Stomach (tissue), 8 donors: ENCODE measurements at regions not wholly inside any gene's neighbourhood (a gene's known extent, or its start where the extent isn't known, plus 50 kb on each side); places are given as distances from the start of the nearest gene placed in this dataset.
A peak's percentile ranks its signal among the peaks of the same experiment; 100 is the strongest.

Experiments used
- DNase-seq, 2 donors: peaks; one replicate each; pipeline versions ENCODE4 v3.0.0 to v3.0.0-alpha.2; 2013 to 2019
- H3K27ac ChIP-seq, 5 donors: fragments of 200-600 bp in 4 of 5; sonication (generic) in 4 of 5; one replicate each; pipeline ENCODE4 v1.5.1; 2013 to 2019; ENCODE audit warnings: mild to moderate bottlenecking in 1 of 5, moderate library complexity in 1 of 5
- H3K27me3 ChIP-seq, 3 donors: fragments of 200-600 bp; sonication (generic); one replicate each; pipeline ENCODE4 v1.5.1; 2017 to 2019; ENCODE audit warnings: mixed run types in 1 of 3
- H3K36me3 ChIP-seq, 4 donors: fragments of 200-600 bp; sonication (generic); 1 replicate in 3 of 4; 2 replicates in 1 of 4; pipeline ENCODE4 v1.5.1; 2016 to 2019
- H3K4me1 ChIP-seq, 4 donors: fragments of 200-600 bp; sonication (generic); one replicate each; pipeline ENCODE4 v1.5.1; 2016 to 2019
- H3K4me3 ChIP-seq, 4 donors: fragments of 200-600 bp; sonication (generic) in 3 of 4; one replicate each; pipeline ENCODE4 v1.5.1; 2016 to 2019; ENCODE audit warnings: mild to moderate bottlenecking in 1 of 4
- H3K9me3 ChIP-seq, 4 donors: fragments of 200-600 bp; sonication (generic); one replicate each; pipeline ENCODE4 v1.5.1; 2016 to 2019
- EP300 ChIP-seq: sonication (generic); formaldehyde crosslinking; IDR thresholded peaks from one replicate; pipeline ENCODE4 v1.6.1; 2017; ENCODE audit warnings: antibody characterized with exemption
- POLR2A ChIP-seq, 4 donors: fragments of 450-650 bp; IDR thresholded peaks; one replicate each; pipeline ENCODE4 v1.6.1; 2016; ENCODE audit warnings: antibody characterized with exemption in 4 of 4, control low read depth in 2 of 4, mild to moderate bottlenecking in 1 of 4, moderate library complexity in 1 of 4
- POLR2AphosphoS5 ChIP-seq, 3 donors: sonication (generic); formaldehyde crosslinking; IDR thresholded peaks; one replicate each; pipeline ENCODE4 v1.6.1; 2016; ENCODE audit warnings: antibody characterized with exemption in 3 of 3
- WGBS, 5 donors: extraction: QIAGEN DNeasy Blood & Tissue Kit in 3 of 5; methylation state at CpG; one replicate each; pipeline versions ENCODE4 v1.1.5 to v1.1.7; 2013 to 2018; 5-methylcytosine and 5-hydroxymethylcytosine counted together
- intact Hi-C: fragments of 100-400 bp; cut with DNase I; formaldehyde crosslinking; loops from one replicate; pipeline ENCODE4 v1.15.1; 2023; ENCODE audit warnings: low total_unique reads
- TF ChIP-seq, protein P1 (sequence below), 7 experiments: fragments of 450-650 bp in 4 of 7; fragments of 200-600 bp in 3 of 7; sonication (generic) in 3 of 7; IDR thresholded peaks; one replicate each; pipeline ENCODE4 v1.5.1; 2016 to 2019; ENCODE audit warnings: antibody characterized with exemption in 7 of 7, control low read depth in 2 of 7, mild to moderate bottlenecking in 1 of 7
- donor health status: healthy with polysubstance abuse.
- donor health status: Bipolar disorder and iron deficiency.
- donor health status: healthy.

DNA sequence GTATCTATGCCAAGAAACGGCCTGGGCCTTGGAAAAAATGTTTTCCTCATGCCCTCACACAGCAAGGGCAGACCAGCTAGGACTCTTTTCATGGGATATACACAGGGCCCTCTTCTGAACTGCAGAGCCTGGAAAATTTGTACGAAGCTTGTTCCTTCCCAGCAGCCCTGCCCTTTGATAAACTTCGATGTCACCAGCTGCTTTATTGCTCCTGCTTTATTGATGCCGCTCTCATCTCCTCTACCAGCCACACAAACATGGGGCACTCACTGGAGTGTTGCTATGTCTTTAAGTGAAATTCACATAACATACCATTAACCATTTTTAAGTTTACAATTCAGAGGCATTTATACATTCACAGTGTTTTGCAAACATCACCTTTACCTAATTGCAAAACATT lies 197.9 kb downstream of the KTN1 start:
- Histone ChIP-seq H3K27me3 (no peaks in the 10 kb centered on the region), H3K36me3 (no peaks in the 10 kb centered on the region), H3K27ac (no peak overlapping the region), H3K9me3 (no peaks in the 10 kb centered on the region), H3K4me1 (peaks cover 12 to 20% (median 13%) of the 10 kb centered on the region in 4 donors), H3K4me3 (no peak overlapping the region)
- TF ChIP-seq POLR2A (IDR thresholded peaks at IDR 0.05): no peak
- TF ChIP-seq EP300: no peak
- TF ChIP-seq, protein P1, sequence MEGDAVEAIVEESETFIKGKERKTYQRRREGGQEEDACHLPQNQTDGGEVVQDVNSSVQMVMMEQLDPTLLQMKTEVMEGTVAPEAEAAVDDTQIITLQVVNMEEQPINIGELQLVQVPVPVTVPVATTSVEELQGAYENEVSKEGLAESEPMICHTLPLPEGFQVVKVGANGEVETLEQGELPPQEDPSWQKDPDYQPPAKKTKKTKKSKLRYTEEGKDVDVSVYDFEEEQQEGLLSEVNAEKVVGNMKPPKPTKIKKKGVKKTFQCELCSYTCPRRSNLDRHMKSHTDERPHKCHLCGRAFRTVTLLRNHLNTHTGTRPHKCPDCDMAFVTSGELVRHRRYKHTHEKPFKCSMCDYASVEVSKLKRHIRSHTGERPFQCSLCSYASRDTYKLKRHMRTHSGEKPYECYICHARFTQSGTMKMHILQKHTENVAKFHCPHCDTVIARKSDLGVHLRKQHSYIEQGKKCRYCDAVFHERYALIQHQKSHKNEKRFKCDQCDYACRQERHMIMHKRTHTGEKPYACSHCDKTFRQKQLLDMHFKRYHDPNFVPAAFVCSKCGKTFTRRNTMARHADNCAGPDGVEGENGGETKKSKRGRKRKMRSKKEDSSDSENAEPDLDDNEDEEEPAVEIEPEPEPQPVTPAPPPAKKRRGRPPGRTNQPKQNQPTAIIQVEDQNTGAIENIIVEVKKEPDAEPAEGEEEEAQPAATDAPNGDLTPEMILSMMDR (IDR thresholded peaks at IDR 0.05): no peak
- no peak for TF ChIP-seq POLR2AphosphoS5 (IDR thresholded peaks at IDR 0.05)
- no peak for DNase-seq
- intact Hi-C loops: no loop called here
- WGBS, 5 donors: 65 to 92% (median 74%) methylated on average over 3 to 4 of the region's 4 CpGs

DNA sequence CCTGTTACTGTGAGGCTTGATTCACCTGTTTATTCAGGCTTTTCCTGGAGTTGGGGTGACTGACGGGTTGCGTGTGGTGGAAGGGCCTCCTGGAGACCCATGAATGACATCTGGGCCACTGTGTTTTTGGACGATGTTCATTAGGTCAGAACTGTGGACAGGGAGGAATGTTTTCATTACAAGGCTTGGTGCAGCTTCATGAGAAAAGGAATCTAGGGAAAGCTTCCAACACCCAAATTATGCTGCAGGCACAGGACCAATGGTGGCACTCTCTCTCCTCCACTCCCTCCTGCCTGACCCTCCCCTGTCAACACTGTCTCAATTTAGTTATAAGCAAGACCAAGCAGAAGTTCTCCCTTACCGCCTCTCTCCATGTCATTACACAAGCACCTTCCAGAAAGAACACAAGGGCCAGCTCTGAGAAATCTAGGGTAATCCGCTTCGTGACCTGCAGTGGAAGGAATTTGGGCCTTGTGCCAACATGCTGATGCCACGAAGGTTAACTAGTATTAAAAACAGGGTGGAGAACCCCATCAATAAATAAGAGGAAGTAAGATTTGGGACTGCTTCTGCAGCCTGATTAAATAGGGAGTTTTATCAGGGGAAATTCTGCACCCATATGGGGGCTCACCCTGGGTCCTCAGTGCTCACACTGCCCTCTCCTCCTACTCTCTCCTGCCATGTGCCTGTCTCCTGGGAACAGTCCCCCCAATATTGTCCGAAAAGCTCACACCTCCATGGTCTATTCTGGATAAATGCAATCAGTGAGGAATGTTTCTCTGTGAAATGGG lies 200.3 kb downstream of the KTN1 start:
- 20 to 31% (median 24%) methylated on average over 8 of the region's 8 CpGs for WGBS, 5 donors
- DNase-seq: peak; percentile 78 to 88
- intact Hi-C loops: no loop called here
- H3K9me3 ChIP-seq: no peaks in the 10 kb centered on the region
- H3K27ac ChIP-seq: peak overlapping the region in 4 of 5 donors; percentile 19 to 75 (median 48)
- H3K27me3 ChIP-seq: no peaks in the 10 kb centered on the region
- peaks cover 12 to 20% (median 13%) of the 10 kb centered on the region in 4 donors for H3K4me1 ChIP-seq
- no peak for TF ChIP-seq EP300
- TF ChIP-seq POLR2AphosphoS5 (IDR thresholded peaks at IDR 0.05): peak in 2 of 3 donors; percentile 50 to 54
- H3K4me3 ChIP-seq: no peak overlapping the region
- H3K36me3 ChIP-seq: no peaks in the 10 kb centered on the region

DNA sequence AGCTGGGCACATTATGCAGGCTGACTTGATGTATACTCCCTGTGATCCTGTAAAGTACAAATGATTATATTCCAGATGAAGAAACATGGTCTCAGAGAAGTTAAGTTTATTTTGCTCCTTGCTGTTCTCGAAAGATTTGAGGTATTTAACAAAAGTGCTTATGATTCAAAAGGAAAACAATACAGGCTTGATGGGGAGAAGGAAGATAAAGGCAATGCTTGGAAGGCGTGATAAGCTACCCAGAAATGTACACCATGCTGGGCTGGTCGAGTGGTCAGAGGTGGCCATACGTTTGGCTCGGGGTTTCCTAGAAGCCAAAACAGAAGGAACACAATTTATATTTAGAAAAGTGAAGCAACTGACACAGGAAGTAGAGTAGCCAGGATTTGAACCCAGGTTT lies 201.0 kb downstream of the KTN1 start:
- Histone ChIP-seq H3K27ac (peak overlapping the region in 3 of 5 donors; percentile 19 to 75 (median 52)), H3K27me3 (no peaks in the 10 kb centered on the region), H3K36me3 (no peaks in the 10 kb centered on the region), H3K9me3 (no peaks in the 10 kb centered on the region), H3K4me3 (no peak overlapping the region), H3K4me1 (peaks cover 12 to 20% (median 13%) of the 10 kb centered on the region in 4 donors)
- WGBS, 5 donors: 34 to 67% (median 41%) methylated on average over 5 of the region's 5 CpGs
- TF ChIP-seq EP300 (no peak), POLR2A (IDR thresholded peaks at IDR 0.05) (no peak), POLR2AphosphoS5 (IDR thresholded peaks at IDR 0.05) (no peak)
- TF ChIP-seq, protein P1 (IDR thresholded peaks at IDR 0.05): no peak
- intact Hi-C loops: no loop called here
- no peak for DNase-seq

DNA sequence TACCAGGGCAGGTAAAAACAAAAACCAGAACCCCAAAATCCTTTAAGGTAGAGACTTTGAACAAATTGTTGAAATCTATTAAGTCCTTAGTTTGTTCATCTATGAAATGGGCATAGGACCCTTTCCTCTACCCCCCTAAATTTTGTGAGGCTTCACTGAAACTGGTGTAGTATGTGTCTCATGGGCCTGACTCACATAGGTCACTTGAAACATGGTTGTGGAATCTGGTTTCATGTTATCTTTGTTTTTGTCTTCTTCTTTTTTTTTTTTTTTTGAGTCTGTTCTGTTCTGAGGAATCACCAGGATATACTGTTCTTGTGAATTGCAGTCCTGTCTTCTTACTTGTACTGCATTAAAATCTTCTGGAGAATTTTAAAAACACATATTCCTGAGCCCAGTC lies 202.2 kb downstream of the KTN1 start:
- Histone ChIP-seq H3K4me1 (peaks cover 12 to 20% (median 13%) of the 10 kb centered on the region in 4 donors), H3K27ac (no peak overlapping the region), H3K4me3 (no peak overlapping the region), H3K9me3 (no peaks in the 10 kb centered on the region), H3K36me3 (no peaks in the 10 kb centered on the region), H3K27me3 (no peaks in the 10 kb centered on the region)
- intact Hi-C loops: no loop called here
- no peak for DNase-seq
- TF ChIP-seq POLR2A (IDR thresholded peaks at IDR 0.05) (no peak), POLR2AphosphoS5 (IDR thresholded peaks at IDR 0.05) (no peak), EP300 (no peak)
- TF ChIP-seq, protein P1 (IDR thresholded peaks at IDR 0.05): no peak

DNA sequence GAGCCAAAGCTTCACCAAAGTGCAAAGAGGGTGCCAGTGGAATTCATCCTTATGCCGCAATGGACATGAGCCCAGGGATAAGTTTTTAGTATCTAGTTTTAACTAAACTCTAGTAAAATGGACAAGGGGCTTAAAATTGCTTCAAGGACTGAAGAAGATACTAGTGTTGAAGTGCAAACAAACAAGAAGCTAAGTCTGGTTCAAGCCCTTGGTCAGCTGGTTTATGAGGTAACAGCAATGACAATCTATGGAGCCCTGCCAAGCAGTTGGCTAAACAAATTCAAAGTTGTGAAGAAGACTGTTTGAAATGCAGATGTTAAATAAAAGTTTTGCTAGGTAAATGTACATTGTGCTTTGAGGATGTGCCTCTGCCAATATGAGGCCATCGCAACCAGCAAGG lies 209.4 kb downstream of the KTN1 start:
- Histone ChIP-seq H3K36me3 (no peaks in the 10 kb centered on the region), H3K27ac (no peak overlapping the region), H3K4me1 (peaks cover 0 to 15% (median 7%) of the 10 kb centered on the region in 4 donors), H3K4me3 (no peak overlapping the region), H3K9me3 (no peaks in the 10 kb centered on the region), H3K27me3 (no peaks in the 10 kb centered on the region)
- DNase-seq: no peak
- TF ChIP-seq EP300 (no peak), POLR2A (IDR thresholded peaks at IDR 0.05) (no peak), POLR2AphosphoS5 (IDR thresholded peaks at IDR 0.05) (no peak)
- TF ChIP-seq, protein P1 (IDR thresholded peaks at IDR 0.05): no peak
- intact Hi-C loops: no loop called here
- 83 to 97% (median 96%) methylated on average over 2 of the region's 2 CpGs for WGBS, 5 donors
